ENCODE measurements at regions not wholly inside any gene's neighbourhood (a gene's known extent, or its start where the extent isn't known, plus 50 kb on each side); places are given as distances from the start of the nearest gene placed in this dataset.

GRCh38 chrX:113522814-113523213, 682.2 kb upstream of the AMOT start:
- no peak for TF ChIP-seq CTCF (conservative IDR thresholded peaks at IDR 0.05; ENCODE audit: low read depth, low read length)
- Histone ChIP-seq H3K36me3 (ENCODE audit: insufficient read depth) (no peaks in the 10 kb centered on the region), H3K4me3 (IDR thresholded peaks at IDR 0.05; ENCODE audit: insufficient read depth, low read depth, low read length) (no peak overlapping the region), H3K4me1 (ENCODE audit: low read depth, poor library complexity, severe bottlenecking) (no peaks in the 10 kb centered on the region), H2AFZ (ENCODE audit: low read depth) (no peak overlapping the region), H3K4me2 (no peak overlapping the region), H3K79me2 (ENCODE audit: insufficient read depth, low read depth) (no peaks in the 10 kb centered on the region), H3K27ac (no peak overlapping the region), H3K9ac (no peak overlapping the region), H4K20me1 (ENCODE audit: insufficient read depth) (no peaks in the 10 kb centered on the region), H3K27me3 (ENCODE audit: insufficient read depth, low read depth) (no peaks in the 10 kb centered on the region)

GRCh38 chrX:113514906-113515305, 674.3 kb upstream of the AMOT start:
- Histone ChIP-seq H3K9ac (no peak overlapping the region), H3K4me1 (ENCODE audit: low read depth, poor library complexity, severe bottlenecking) (no peaks in the 10 kb centered on the region), H4K20me1 (ENCODE audit: insufficient read depth) (no peaks in the 10 kb centered on the region), H3K79me2 (ENCODE audit: insufficient read depth, low read depth) (no peaks in the 10 kb centered on the region), H2AFZ (ENCODE audit: low read depth) (no peak overlapping the region), H3K27ac (no peak overlapping the region), H3K36me3 (ENCODE audit: insufficient read depth) (no peaks in the 10 kb centered on the region), H3K4me2 (no peak overlapping the region), H3K27me3 (ENCODE audit: insufficient read depth, low read depth) (no peaks in the 10 kb centered on the region), H3K4me3 (IDR thresholded peaks at IDR 0.05; ENCODE audit: insufficient read depth, low read depth, low read length) (no peak overlapping the region)
- no peak for TF ChIP-seq CTCF (conservative IDR thresholded peaks at IDR 0.05; ENCODE audit: low read depth, low read length)

- no peaks in the 10 kb centered on the region for H4K20me1 ChIP-seq (ENCODE audit: insufficient read depth)
- H3K4me1 ChIP-seq (ENCODE audit: low read depth, poor library complexity, severe bottlenecking), result no peaks in the 10 kb centered on the region
- no peak overlapping the region for H2AFZ ChIP-seq (ENCODE audit: low read depth)
- H3K9ac ChIP-seq, result no peak overlapping the region
- no peaks in the 10 kb centered on the region for H3K79me2 ChIP-seq (ENCODE audit: insufficient read depth, low read depth)
- TF ChIP-seq CTCF (conservative IDR thresholded peaks at IDR 0.05; ENCODE audit: low read depth, low read length), result no peak
- no peaks in the 10 kb centered on the region for H3K27me3 ChIP-seq (ENCODE audit: insufficient read depth, low read depth)
- no peak overlapping the region for H3K4me2 ChIP-seq
- H3K27ac ChIP-seq, result no peak overlapping the region
- H3K4me3 ChIP-seq (IDR thresholded peaks at IDR 0.05; ENCODE audit: insufficient read depth, low read depth, low read length), result no peak overlapping the region
- no peaks in the 10 kb centered on the region for H3K36me3 ChIP-seq (ENCODE audit: insufficient read depth)
Measured at GRCh38 chrX:113512700-113513395, 672.2 kb upstream of the AMOT start.

GRCh38 chrX:113510586-113510985, 670.0 kb upstream of the AMOT start:
- no peaks in the 10 kb centered on the region for H3K36me3 ChIP-seq (ENCODE audit: insufficient read depth)
- no peak overlapping the region for H3K4me2 ChIP-seq
- H3K9ac ChIP-seq, result no peak overlapping the region
- H3K79me2 ChIP-seq (ENCODE audit: insufficient read depth, low read depth), result no peaks in the 10 kb centered on the region
- H4K20me1 ChIP-seq (ENCODE audit: insufficient read depth), result no peaks in the 10 kb centered on the region
- H3K4me3 ChIP-seq (IDR thresholded peaks at IDR 0.05; ENCODE audit: insufficient read depth, low read depth, low read length), result no peak overlapping the region
- TF ChIP-seq CTCF (conservative IDR thresholded peaks at IDR 0.05; ENCODE audit: low read depth, low read length), result no peak
- H3K27me3 ChIP-seq (ENCODE audit: insufficient read depth, low read depth), result no peaks in the 10 kb centered on the region
- no peak overlapping the region for H2AFZ ChIP-seq (ENCODE audit: low read depth)
- H3K4me1 ChIP-seq (ENCODE audit: low read depth, poor library complexity, severe bottlenecking), result no peaks in the 10 kb centered on the region
- no peak overlapping the region for H3K27ac ChIP-seq
